Ovary (tissue), 7 donors: ENCODE measurements at regions not wholly inside any gene's neighbourhood (a gene's known extent, or its start where the extent isn't known, plus 50 kb on each side); places are given as distances from the start of the nearest gene placed in this dataset.
"Not testable (repeated sequence)": the region's sequence is repeated elsewhere in the genome, so short reads cannot be mapped to it uniquely, and the experiment has no call there.

ENCODE experiments used
- DNase-seq, 5 donors: peaks; one replicate each; pipeline ENCODE4 v3.0.0-alpha.2; 2019 to 2020
- H3K27ac ChIP-seq, 2 donors: fragments of 200-600 bp; one replicate each; pipeline versions ENCODE4 v1.5.1 to v1.8.0; 2019 to 2022
- H3K27me3 ChIP-seq: fragments of 200-600 bp; one replicate; pipeline ENCODE4 v1.8.0; 2022
- H3K36me3 ChIP-seq: fragments of 200-600 bp; sonication (generic); one replicate; pipeline ENCODE4 v1.5.1; 2019
- H3K4me1 ChIP-seq: one replicate; pipeline ENCODE4 v1.8.1; 2013; ENCODE audit warnings: mild to moderate bottlenecking, moderate library complexity; ENCODE audit not compliant: insufficient read depth
- H3K4me3 ChIP-seq: fragments of 200-600 bp; sonication (generic); one replicate; pipeline ENCODE4 v1.5.1; 2017
- H3K9me3 ChIP-seq, 2 donors: fragments of 200-600 bp in 1 of 2; sonication (generic) in 1 of 2; one replicate each; pipeline versions ENCODE4 v1.5.1 to v1.8.1; 2013 to 2019; ENCODE audit warnings: mild to moderate bottlenecking in 1 of 2, moderate library complexity in 1 of 2
- EP300 ChIP-seq: sonication (generic); formaldehyde crosslinking; IDR thresholded peaks from one replicate; pipeline ENCODE4 v1.6.1; 2017; ENCODE audit warnings: antibody characterized with exemption
- POLR2A ChIP-seq: fragments of 450-650 bp; IDR thresholded peaks from one replicate; pipeline ENCODE4 v1.6.1; 2017; ENCODE audit warnings: antibody characterized with exemption, mild to moderate bottlenecking, moderate library complexity
- WGBS, 3 donors: extraction: QIAGEN DNeasy Blood & Tissue Kit in 1 of 3; methylation state at CpG; one replicate each; pipeline versions ENCODE4 v1.1.5 to v1.1.7; 2013 to 2017; 5-methylcytosine and 5-hydroxymethylcytosine counted together
- intact Hi-C, 4 donors: fragments of 100-400 bp; cut with DNase I; formaldehyde crosslinking; loops; one replicate each; pipeline versions ENCODE4 v1.11.0 to v1.15.1; 2022 to 2023
- TF ChIP-seq, protein P1 (sequence below), 3 donors: fragments of 450-650 bp in 2 of 3; fragments of 200-600 bp in 1 of 3; IDR thresholded peaks; one replicate each; pipeline versions ENCODE4 v1.5.1 to v1.8.0; 2016 to 2022; ENCODE audit warnings: antibody characterized with exemption in 3 of 3, mild to moderate bottlenecking in 1 of 3
- donor health status: DM: no; HTN: no; CAD: no; lungs with moderate emphysema.
- donor health status: DM: no; HTN: no; CAD: no.
- donor health status: Bipolar disorder and iron deficiency.
- donor health status: DM: no; HTN: no; CAD: no.
- donor health status: DM: yes; HTN: yes; CAD: no.

DNA sequence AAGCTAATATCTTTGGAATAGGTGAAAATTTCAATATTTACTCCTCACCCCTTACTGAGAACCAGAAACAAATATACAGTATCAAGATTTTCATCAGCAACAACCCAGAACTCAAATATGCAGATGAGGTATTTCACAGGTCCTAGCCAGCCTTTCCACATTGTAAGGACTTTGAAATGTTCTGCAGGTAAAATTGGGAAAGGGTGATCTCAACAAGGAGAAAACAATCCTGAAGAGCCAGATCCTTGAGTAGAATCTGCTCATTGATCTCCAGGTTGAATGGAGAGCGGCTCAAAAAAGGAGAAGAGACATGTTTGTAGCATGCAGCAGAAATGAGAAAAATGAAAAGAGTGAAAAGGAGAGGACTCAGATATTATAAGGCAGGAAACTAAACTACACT, 493.3 kb upstream of the NAALADL2 start:
- TF ChIP-seq EP300 (no peak), POLR2A (no peak)
- TF ChIP-seq, protein P1, sequence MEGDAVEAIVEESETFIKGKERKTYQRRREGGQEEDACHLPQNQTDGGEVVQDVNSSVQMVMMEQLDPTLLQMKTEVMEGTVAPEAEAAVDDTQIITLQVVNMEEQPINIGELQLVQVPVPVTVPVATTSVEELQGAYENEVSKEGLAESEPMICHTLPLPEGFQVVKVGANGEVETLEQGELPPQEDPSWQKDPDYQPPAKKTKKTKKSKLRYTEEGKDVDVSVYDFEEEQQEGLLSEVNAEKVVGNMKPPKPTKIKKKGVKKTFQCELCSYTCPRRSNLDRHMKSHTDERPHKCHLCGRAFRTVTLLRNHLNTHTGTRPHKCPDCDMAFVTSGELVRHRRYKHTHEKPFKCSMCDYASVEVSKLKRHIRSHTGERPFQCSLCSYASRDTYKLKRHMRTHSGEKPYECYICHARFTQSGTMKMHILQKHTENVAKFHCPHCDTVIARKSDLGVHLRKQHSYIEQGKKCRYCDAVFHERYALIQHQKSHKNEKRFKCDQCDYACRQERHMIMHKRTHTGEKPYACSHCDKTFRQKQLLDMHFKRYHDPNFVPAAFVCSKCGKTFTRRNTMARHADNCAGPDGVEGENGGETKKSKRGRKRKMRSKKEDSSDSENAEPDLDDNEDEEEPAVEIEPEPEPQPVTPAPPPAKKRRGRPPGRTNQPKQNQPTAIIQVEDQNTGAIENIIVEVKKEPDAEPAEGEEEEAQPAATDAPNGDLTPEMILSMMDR (IDR thresholded peaks at IDR 0.05), result no peak
- Histone ChIP-seq H3K4me3 (no peak overlapping the region), H3K27me3 (no peaks in the 10 kb centered on the region), H3K9me3 (no peaks in the 10 kb centered on the region), H3K27ac (no peak overlapping the region), H3K4me1 (no peaks in the 10 kb centered on the region), H3K36me3 (no peaks in the 10 kb centered on the region)
- no peak for DNase-seq
- intact Hi-C loops, result no loop called here
- WGBS, 3 donors, result 82 to 88% (median 83%) methylated on average over 1 of the region's 1 CpG

DNA sequence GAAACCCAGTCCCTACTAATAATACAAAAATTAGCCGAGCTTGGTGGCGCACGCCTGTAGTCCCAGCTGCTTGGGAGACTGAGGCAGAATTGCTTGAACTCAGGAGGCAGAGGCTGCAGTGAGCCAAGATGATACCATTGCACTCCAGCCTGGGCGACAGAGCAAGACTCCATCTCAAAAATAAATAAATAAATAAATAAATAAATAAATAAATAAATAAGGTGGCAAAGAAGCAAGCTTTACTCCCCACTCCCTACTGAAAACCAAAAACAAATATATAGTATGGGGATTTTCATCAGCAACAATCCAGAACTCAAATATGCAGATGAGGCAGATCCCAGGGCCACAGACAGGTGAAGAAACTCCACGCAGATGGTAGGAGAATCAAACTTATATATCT, 492.2 kb upstream of the NAALADL2 start:
- H3K27me3 ChIP-seq, intact Hi-C loops: not testable (repeated sequence)
- WGBS, 3 donors, result 78 to 90% (median 80%) methylated on average over 5 of the region's 5 CpGs

DNA sequence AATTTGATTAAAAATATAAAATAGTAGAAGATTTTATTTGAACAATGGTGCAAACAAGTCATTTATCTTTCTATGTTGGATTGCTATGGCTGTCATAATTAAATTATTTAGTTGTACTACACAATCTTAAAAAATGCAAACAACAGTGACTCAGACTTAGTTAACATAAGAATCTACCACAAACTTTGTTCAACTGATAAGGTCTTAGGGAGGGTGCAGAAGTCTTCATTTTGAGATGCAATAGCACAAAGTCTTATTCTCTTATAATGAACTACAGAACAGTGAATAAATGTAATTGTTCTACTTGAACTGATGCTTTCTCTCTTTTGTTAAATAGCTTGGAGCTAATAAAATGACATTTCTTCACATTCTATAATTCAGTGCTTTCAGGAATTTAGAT, 482.8 kb upstream of the NAALADL2 start:
- TF ChIP-seq EP300 (no peak), POLR2A (no peak)
- TF ChIP-seq, protein P1 (IDR thresholded peaks at IDR 0.05), result no peak
- intact Hi-C loops, result no loop called here
- Histone ChIP-seq H3K4me3 (no peak overlapping the region), H3K27me3 (no peaks in the 10 kb centered on the region), H3K27ac (no peak overlapping the region), H3K9me3 (no peaks in the 10 kb centered on the region), H3K4me1 (no peaks in the 10 kb centered on the region), H3K36me3 (no peaks in the 10 kb centered on the region)
- no peak for DNase-seq

More for the DNA sequence above, 492.2 kb upstream of the NAALADL2 start:
- H3K9me3 ChIP-seq, H3K4me3 ChIP-seq, DNase-seq, H3K4me1 ChIP-seq, H3K27ac ChIP-seq, H3K36me3 ChIP-seq: not testable (repeated sequence)

DNA sequence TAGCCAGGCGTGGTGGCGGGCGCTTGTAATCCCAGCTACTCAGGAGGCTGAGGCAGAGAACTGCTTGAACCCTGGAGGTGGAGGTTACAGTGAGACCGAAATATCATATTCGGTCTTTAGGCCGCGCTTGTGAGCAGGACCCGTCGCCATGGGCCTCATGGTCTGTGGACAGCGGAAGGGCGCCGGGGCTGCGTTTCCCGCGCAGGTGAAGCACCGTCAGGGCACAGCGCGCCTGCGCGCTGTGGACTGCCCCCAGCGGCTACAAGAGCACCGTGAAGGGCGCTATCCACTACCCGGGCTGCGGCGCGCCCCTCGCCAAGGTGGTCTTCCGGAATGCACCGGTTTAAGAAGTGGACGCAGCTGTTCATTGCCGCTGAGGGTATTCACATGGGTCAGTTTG, 482.0 kb upstream of the NAALADL2 start:
- Histone ChIP-seq H3K36me3 (no peaks in the 10 kb centered on the region), H3K4me1 (no peaks in the 10 kb centered on the region), H3K4me3 (no peak overlapping the region), H3K27ac (no peak overlapping the region), H3K27me3 (no peaks in the 10 kb centered on the region), H3K9me3 (no peaks in the 10 kb centered on the region)
- TF ChIP-seq EP300, result no peak
- no peak for DNase-seq
- 97 to 98% (median 97%) methylated on average over 32 of the region's 32 CpGs for WGBS, 3 donors
- intact Hi-C loops, result no loop called here

DNA sequence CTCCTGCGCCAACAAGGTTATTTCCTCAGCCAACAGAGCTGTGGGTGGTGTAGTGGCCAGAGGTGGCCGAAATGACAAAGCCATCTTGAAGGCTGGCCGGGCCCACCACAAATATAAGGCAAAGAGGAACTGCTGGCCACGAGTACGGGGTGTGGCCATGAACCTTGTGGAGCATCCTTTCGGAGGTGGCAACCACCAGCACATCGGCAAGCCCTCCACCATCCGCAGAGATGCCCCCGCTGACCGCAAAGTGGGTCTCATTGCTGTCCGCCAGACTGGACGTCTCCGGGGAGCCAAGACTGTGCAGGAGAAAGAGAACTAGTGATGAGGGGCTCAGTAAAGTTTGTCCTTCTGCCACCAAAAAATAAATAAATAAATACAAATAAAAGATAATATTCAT, 481.4 kb upstream of the NAALADL2 start:
- 94 to 98% (median 97%) methylated on average over 13 of the region's 13 CpGs for WGBS, 3 donors
- H3K4me3 ChIP-seq, result no peak overlapping the region
- no peak overlapping the region for H3K27ac ChIP-seq
- TF ChIP-seq POLR2A (no peak), EP300 (no peak)
- TF ChIP-seq, protein P1 (IDR thresholded peaks at IDR 0.05), result no peak
- H3K4me1 ChIP-seq, result no peaks in the 10 kb centered on the region
- intact Hi-C loops, result no loop called here
- no peaks in the 10 kb centered on the region for H3K27me3 ChIP-seq
- no peaks in the 10 kb centered on the region for H3K9me3 ChIP-seq
- no peaks in the 10 kb centered on the region for H3K36me3 ChIP-seq
- DNase-seq, result no peak

DNA sequence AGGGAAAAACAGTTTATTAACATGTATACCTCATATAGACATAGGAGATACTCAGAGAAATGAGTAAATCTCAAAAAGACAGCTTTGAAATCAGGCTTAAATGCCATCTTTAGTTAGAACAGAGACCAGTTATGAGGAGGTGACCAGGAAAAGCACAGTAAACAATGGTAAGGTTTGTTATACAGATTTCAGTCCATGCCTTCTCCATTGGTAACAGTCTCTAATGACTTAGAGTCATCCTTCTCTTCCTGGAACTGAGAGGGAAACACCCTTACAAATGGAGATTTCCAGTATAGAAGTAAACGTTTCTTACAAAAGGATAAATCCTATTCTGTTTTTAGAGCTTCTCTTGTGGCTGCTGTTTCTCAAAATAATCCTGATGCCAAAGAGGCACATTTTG, 476.3 kb upstream of the NAALADL2 start:
- Histone ChIP-seq H3K36me3 (no peaks in the 10 kb centered on the region), H3K27me3 (peaks cover 2% of the 10 kb centered on the region), H3K4me3 (no peak overlapping the region), H3K9me3 (no peaks in the 10 kb centered on the region), H3K27ac (no peak overlapping the region), H3K4me1 (no peaks in the 10 kb centered on the region)
- no peak for TF ChIP-seq POLR2A
- TF ChIP-seq, protein P1 (IDR thresholded peaks at IDR 0.05), result no peak
- DNase-seq, result no peak
- intact Hi-C loops, result loop anchor here in 1 of 4 donors (5.0 kb wide), 1 partner anchor 631 kb away; no protein-coding TSS in a partner anchor
- 56 to 75% (median 66%) methylated on average over 1 of the region's 1 CpG for WGBS, 3 donors
